ENCODE measurements at regions not wholly inside any gene's neighbourhood (a gene's known extent, or its start where the extent isn't known, plus 50 kb on each side); places are given as distances from the start of the nearest gene placed in this dataset.

- TF ChIP-seq CTCF (IDR thresholded peaks at IDR 0.05) (no peak), POLR2A (IDR thresholded peaks at IDR 0.05) (no peak)
Measured at GRCh38 chr4:144411119-144411518, 234.8 kb upstream of the HHIP start.

Data from body of pancreas (tissue), 4 donors.